Erythroblast (primary cell): ENCODE measurements at regions not wholly inside any gene's neighbourhood (a gene's known extent, or its start where the extent isn't known, plus 50 kb on each side); places are given as distances from the start of the nearest gene placed in this dataset.

ENCODE experiments used
- GATA1 ChIP-seq: IDR thresholded peaks from 2 replicates; pipeline ENCODE4 v1.6.1; 2011; ENCODE audit warnings: low read depth, mild to moderate bottlenecking, control low read depth, low read length, moderate library complexity
- POLR2A ChIP-seq: IDR thresholded peaks from 2 replicates; pipeline ENCODE4 v1.6.1; 2011; ENCODE audit warnings: mild to moderate bottlenecking, low read length

DNA sequence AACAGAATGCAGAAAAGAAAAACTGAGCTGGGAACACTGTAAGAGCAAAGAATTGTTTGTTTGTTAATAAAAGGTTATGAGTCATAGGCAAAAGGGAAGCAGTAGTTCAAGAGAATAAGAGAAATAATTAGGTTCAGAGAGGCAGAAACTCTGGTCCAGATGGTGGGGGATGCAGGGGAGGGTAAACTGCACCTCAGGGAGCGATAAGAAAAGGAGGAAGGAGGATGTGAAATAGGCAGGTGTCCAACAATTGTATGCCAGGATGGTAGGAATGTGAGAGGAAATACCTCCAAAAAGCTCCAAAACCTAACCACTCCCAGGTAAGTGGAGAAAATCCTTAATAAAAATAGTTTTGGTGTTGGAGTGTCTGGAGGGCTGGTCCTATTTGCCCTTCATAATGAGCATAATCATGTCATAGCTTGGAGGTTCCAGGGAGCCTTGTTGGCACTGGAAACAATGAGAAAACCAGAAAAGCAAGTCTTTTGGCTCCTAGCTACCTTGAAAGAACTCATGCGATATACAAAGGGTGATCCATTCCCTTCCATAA lies 405.4 kb upstream of the TBL1XR1 start:
- TF ChIP-seq POLR2A (no peak), GATA1 (no peak)
